ENCODE measurements at regions not wholly inside any gene's neighbourhood (a gene's known extent, or its start where the extent isn't known, plus 50 kb on each side); places are given as distances from the start of the nearest gene placed in this dataset.

- intact Hi-C loops (cut with micrococcal nuclease), result no loop called here
- no peaks in the 10 kb centered on the region for H3K27me3 Mint-ChIP-seq (ENCODE audit: low read depth)
- no peaks in the 10 kb centered on the region for H3K4me1 Mint-ChIP-seq (ENCODE audit: low read depth)
- CTCF ChIA-PET, result no interaction called here
- peaks cover 4% of the 10 kb centered on the region for H3K9me3 Mint-ChIP-seq
- no peak overlapping the region for H3K27ac Mint-ChIP-seq
- H3K36me3 Mint-ChIP-seq (ENCODE audit: low read depth), result no peaks in the 10 kb centered on the region
- no peak for DNase-seq
- no peak overlapping the region for H3K4me3 Mint-ChIP-seq
Observed at GRCh38 chr12:17278946-17279345, 673.0 kb upstream of the LMO3 start.

DNA sequence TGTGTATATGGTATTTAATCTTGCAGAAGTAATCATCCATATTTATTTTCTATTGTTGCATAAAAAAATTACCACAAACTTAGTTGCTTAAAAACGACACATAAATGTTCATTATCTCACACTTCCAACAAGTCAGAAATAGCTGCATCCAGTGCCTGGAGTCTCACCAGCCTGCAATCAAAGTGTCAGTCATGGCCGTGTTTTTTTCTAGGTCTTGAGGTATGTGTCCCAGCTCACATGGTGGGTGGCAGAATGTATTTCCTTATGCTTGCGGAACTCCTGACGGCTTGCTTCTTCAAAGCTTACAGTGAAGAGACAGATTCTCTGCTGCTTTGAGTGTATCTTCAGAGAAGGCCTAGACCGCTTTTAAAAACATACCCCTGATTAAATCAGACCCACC, 670.2 kb upstream of the LMO3 start:
- CTCF ChIA-PET, result no interaction called here

DNA sequence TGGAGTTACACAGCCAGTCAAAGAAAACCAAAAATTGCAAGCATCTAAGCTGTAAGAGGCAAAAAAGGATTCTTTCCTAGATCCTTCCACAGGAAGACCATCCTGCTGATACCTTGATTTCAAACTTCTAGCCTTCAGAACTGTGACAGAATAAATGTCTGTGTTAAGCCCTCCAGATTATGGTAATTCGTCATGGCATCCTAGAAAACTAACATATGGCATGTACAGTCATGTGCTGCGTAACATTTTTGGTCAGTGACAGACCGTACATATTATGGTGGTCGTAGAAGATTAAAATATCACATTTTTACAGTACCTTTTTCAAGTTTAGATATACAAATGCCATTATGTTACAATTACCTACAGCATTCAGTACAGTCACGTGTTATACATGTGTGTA, 660.9 kb upstream of the LMO3 start:
- Mint-ChIP-seq H3K27me3 (ENCODE audit: low read depth) (no peaks in the 10 kb centered on the region), H3K27ac (no peak overlapping the region), H3K36me3 (ENCODE audit: low read depth) (no peaks in the 10 kb centered on the region), H3K4me1 (ENCODE audit: low read depth) (no peaks in the 10 kb centered on the region), H3K4me3 (no peak overlapping the region), H3K9me3 (peaks cover 2% of the 10 kb centered on the region)
- CTCF ChIA-PET, result no interaction called here
- DNase-seq, result no peak
- intact Hi-C loops (cut with micrococcal nuclease), result no loop called here

More for the DNA sequence above, 670.2 kb upstream of the LMO3 start:
- Mint-ChIP-seq H3K9me3 (peaks cover 3% of the 10 kb centered on the region), H3K4me3 (no peak overlapping the region), H3K4me1 (ENCODE audit: low read depth) (no peaks in the 10 kb centered on the region), H3K27me3 (ENCODE audit: low read depth) (no peaks in the 10 kb centered on the region), H3K27ac (no peak overlapping the region), H3K36me3 (ENCODE audit: low read depth) (no peaks in the 10 kb centered on the region)
- DNase-seq, result no peak
- intact Hi-C loops (cut with micrococcal nuclease), result no loop called here

- DNase-seq, result no peak
- no peaks in the 10 kb centered on the region for H3K27me3 Mint-ChIP-seq (ENCODE audit: low read depth)
- intact Hi-C loops (cut with micrococcal nuclease), result no loop called here
- H3K27ac Mint-ChIP-seq, result no peak overlapping the region
- CTCF ChIA-PET, result no interaction called here
- no peak overlapping the region for H3K4me3 Mint-ChIP-seq
- peaks cover 3% of the 10 kb centered on the region for H3K9me3 Mint-ChIP-seq
- H3K4me1 Mint-ChIP-seq (ENCODE audit: low read depth), result no peaks in the 10 kb centered on the region
- no peaks in the 10 kb centered on the region for H3K36me3 Mint-ChIP-seq (ENCODE audit: low read depth)
Observed at GRCh38 chr12:17264603-17265002, 658.6 kb upstream of the LMO3 start.

GRCh38 chr12:17239874-17240273, 633.9 kb upstream of the LMO3 start:
- H3K27me3 Mint-ChIP-seq (ENCODE audit: low read depth), result no peaks in the 10 kb centered on the region
- H3K27ac Mint-ChIP-seq, result no peak overlapping the region
- H3K36me3 Mint-ChIP-seq (ENCODE audit: low read depth), result no peaks in the 10 kb centered on the region
- CTCF ChIA-PET, result no interaction called here
- no peaks in the 10 kb centered on the region for H3K4me1 Mint-ChIP-seq (ENCODE audit: low read depth)
- DNase-seq, result no peak
- H3K4me3 Mint-ChIP-seq, result no peak overlapping the region
- intact Hi-C loops (cut with micrococcal nuclease), result no loop called here
- H3K9me3 Mint-ChIP-seq, result peaks cover 14% of the 10 kb centered on the region

DNA sequence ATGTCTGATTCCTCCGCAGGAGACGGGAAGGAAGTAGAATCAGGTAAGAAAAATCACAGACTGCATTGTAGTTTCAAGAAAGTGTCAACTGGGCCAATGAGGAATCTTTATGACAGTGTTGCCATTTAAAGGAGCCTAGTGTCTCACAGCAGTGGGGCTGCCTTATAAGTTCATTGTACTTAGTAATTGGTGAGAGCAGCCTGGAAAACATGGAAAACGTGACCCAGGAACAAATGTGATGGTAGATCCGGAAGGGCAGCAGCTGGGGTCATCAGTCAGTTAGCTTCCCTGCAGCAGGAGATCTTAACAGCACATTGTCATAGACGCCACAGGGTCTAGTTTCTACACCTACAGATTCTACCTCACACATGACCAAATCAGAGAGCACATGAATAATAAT, 630.0 kb upstream of the LMO3 start:
- Mint-ChIP-seq H3K27ac (no peak overlapping the region), H3K4me1 (ENCODE audit: low read depth) (no peaks in the 10 kb centered on the region), H3K36me3 (ENCODE audit: low read depth) (no peaks in the 10 kb centered on the region), H3K27me3 (ENCODE audit: low read depth) (no peaks in the 10 kb centered on the region), H3K4me3 (no peak overlapping the region), H3K9me3 (peaks cover 11% of the 10 kb centered on the region)
- CTCF ChIA-PET, result no interaction called here
- intact Hi-C loops (cut with micrococcal nuclease), result no loop called here
- DNase-seq, result no peak

- Mint-ChIP-seq H3K27me3 (ENCODE audit: low read depth) (no peaks in the 10 kb centered on the region), H3K36me3 (ENCODE audit: low read depth) (no peaks in the 10 kb centered on the region), H3K4me1 (ENCODE audit: low read depth) (no peaks in the 10 kb centered on the region), H3K4me3 (no peak overlapping the region), H3K27ac (no peak overlapping the region), H3K9me3 (peaks cover 7% of the 10 kb centered on the region)
- no peak for DNase-seq
- CTCF ChIA-PET, result no interaction called here
- intact Hi-C loops (cut with micrococcal nuclease), result no loop called here
Observed at GRCh38 chr12:17215759-17216570, 610.0 kb upstream of the LMO3 start.

DNA sequence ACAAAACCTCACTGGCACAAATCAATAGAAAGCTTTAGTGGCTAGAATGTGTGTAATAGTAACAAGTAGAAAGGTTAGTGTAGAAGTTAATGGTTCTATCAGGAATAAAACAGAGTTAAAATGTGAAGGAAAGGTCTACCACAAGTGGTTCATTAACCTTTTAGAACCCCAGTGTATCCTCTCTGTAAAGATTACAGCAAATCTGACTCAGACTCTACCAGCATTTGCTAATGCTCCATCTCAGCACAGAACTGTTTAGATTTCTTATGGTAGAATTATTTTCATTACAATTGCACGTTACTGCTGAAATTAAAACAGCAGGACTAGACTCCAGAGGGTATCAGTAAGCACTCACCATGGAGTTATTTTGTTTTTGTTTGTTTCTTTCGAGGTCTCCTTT, 609.0 kb upstream of the LMO3 start:
- no peaks in the 10 kb centered on the region for H3K36me3 Mint-ChIP-seq (ENCODE audit: low read depth)
- peaks cover 7% of the 10 kb centered on the region for H3K9me3 Mint-ChIP-seq
- intact Hi-C loops (cut with micrococcal nuclease), result no loop called here
- DNase-seq, result no peak
- no peak overlapping the region for H3K4me3 Mint-ChIP-seq
- no peaks in the 10 kb centered on the region for H3K27me3 Mint-ChIP-seq (ENCODE audit: low read depth)
- CTCF ChIA-PET, result no interaction called here
- H3K4me1 Mint-ChIP-seq (ENCODE audit: low read depth), result no peaks in the 10 kb centered on the region
- H3K27ac Mint-ChIP-seq, result no peak overlapping the region

DNA sequence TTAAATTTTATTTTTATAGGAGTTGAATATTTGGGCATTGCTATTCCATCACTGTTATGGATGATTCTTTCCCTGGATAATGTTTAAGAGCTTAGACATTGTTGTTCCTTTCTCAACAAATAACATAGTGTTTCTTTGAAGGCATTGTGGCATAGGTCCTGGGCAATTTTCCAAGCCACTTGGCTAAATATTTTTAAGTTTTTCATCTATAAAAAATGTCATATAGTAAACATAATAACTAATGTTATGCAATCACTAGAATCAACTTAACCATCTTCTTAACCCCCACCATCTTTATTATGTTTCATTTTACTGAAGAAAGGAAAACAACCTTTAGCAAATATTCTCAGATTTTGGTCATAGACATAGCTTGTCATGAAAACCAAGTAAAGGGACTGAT, 600.6 kb upstream of the LMO3 start:
- H3K27me3 Mint-ChIP-seq (ENCODE audit: low read depth), result no peaks in the 10 kb centered on the region
- CTCF ChIA-PET, result interaction anchor here (0.5 kb wide), 1 partner anchor 391 kb away, joined by 4 read pairs; no protein-coding TSS in a partner anchor
- H3K4me1 Mint-ChIP-seq (ENCODE audit: low read depth), result no peaks in the 10 kb centered on the region

GRCh38 chr12:17204289-17205054, 598.5 kb upstream of the LMO3 start:
- CTCF ChIA-PET, result no interaction called here
- no peak for DNase-seq
- H3K27ac Mint-ChIP-seq, result no peak overlapping the region
- H3K36me3 Mint-ChIP-seq (ENCODE audit: low read depth), result no peaks in the 10 kb centered on the region
- H3K4me1 Mint-ChIP-seq (ENCODE audit: low read depth), result no peaks in the 10 kb centered on the region
- H3K9me3 Mint-ChIP-seq, result peaks cover 10% of the 10 kb centered on the region
- no peaks in the 10 kb centered on the region for H3K27me3 Mint-ChIP-seq (ENCODE audit: low read depth)
- intact Hi-C loops (cut with micrococcal nuclease), result no loop called here
- no peak overlapping the region for H3K4me3 Mint-ChIP-seq

More for the DNA sequence above, 600.6 kb upstream of the LMO3 start:
- no peak for DNase-seq
- intact Hi-C loops (cut with micrococcal nuclease), result no loop called here
- H3K27ac Mint-ChIP-seq, result no peak overlapping the region
- no peak overlapping the region for H3K4me3 Mint-ChIP-seq
- no peaks in the 10 kb centered on the region for H3K36me3 Mint-ChIP-seq (ENCODE audit: low read depth)
- H3K9me3 Mint-ChIP-seq, result peaks cover 10% of the 10 kb centered on the region

- peaks cover 10% of the 10 kb centered on the region for H3K9me3 Mint-ChIP-seq
- CTCF ChIA-PET, result no interaction called here
- no peak overlapping the region for H3K27ac Mint-ChIP-seq
- H3K4me3 Mint-ChIP-seq, result no peak overlapping the region
- no peaks in the 10 kb centered on the region for H3K4me1 Mint-ChIP-seq (ENCODE audit: low read depth)
- H3K36me3 Mint-ChIP-seq (ENCODE audit: low read depth), result no peaks in the 10 kb centered on the region
- DNase-seq, result no peak
- intact Hi-C loops (cut with micrococcal nuclease), result no loop called here
- H3K27me3 Mint-ChIP-seq (ENCODE audit: low read depth), result no peaks in the 10 kb centered on the region
Observed at GRCh38 chr12:17203497-17203896, 597.5 kb upstream of the LMO3 start.

DNA sequence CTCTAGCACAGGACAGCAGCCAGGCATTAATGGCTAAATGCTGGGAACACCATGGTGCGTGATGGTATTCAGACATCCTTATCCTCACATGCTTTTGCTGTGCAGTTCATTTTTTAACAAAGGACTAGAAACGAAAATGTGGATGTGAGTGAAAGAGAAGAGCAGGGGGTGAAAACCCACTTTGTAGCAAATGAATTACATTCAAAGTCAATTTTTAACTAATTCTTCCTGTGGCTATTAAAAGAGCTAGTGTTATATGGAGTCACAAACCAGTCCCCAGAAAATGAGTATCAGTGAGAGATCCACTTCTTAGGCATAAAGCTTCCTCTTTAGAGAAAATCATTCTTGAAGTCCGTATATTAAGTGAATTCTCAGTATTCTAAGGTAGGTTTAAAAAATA, 592.0 kb upstream of the LMO3 start:
- no peaks in the 10 kb centered on the region for H3K27me3 Mint-ChIP-seq (ENCODE audit: low read depth)
- intact Hi-C loops (cut with micrococcal nuclease), result no loop called here

DNA sequence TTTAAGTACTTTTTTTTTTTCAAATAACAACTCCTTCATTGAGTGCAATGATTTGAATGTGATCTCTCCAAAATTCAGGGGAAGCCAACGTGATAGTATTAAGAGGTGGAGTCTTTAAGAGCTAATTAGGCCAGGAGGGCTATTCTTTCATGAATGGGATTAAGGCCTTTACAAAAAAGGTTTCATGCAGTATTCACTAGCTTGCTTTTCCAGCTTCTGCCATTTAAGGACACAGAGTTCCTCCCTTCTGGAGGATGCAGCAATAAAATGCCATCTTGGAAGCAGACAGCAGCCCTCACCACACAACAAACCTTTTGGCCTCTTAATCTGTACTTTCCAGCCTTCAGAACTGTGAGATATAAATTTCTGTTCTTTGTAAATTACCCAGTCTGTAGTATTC, 586.8 kb upstream of the LMO3 start:
- intact Hi-C loops (cut with micrococcal nuclease), result no loop called here
- H3K9me3 Mint-ChIP-seq, result peaks cover 9% of the 10 kb centered on the region

More for the DNA sequence above, 592.0 kb upstream of the LMO3 start:
- Mint-ChIP-seq H3K4me3 (no peak overlapping the region), H3K36me3 (ENCODE audit: low read depth) (no peaks in the 10 kb centered on the region), H3K4me1 (ENCODE audit: low read depth) (no peaks in the 10 kb centered on the region), H3K27ac (no peak overlapping the region), H3K9me3 (peaks cover 12% of the 10 kb centered on the region)
- CTCF ChIA-PET, result no interaction called here
- no peak for DNase-seq

More for the DNA sequence above, 586.8 kb upstream of the LMO3 start:
- no peak overlapping the region for H3K27ac Mint-ChIP-seq
- CTCF ChIA-PET, result no interaction called here
- H3K36me3 Mint-ChIP-seq (ENCODE audit: low read depth), result no peaks in the 10 kb centered on the region
- no peak for DNase-seq
- no peaks in the 10 kb centered on the region for H3K4me1 Mint-ChIP-seq (ENCODE audit: low read depth)
- no peak overlapping the region for H3K4me3 Mint-ChIP-seq
- H3K27me3 Mint-ChIP-seq (ENCODE audit: low read depth), result no peaks in the 10 kb centered on the region
